Liver (tissue), 8 donors: ENCODE measurements at regions not wholly inside any gene's neighbourhood (a gene's known extent, or its start where the extent isn't known, plus 50 kb on each side); places are given as distances from the start of the nearest gene placed in this dataset.

ENCODE experiments used
- DNase-seq: peaks from one replicate; pipeline ENCODE4 v3.0.0-alpha.2; 2017; ENCODE audit warnings: low spot score
- H3K27ac ChIP-seq, 2 donors: one replicate each; pipeline ENCODE4 v1.7.0; 2013; ENCODE audit warnings: inconsistent platforms in 2 of 2, low read length in 2 of 2, control low read depth in 1 of 2, low read depth in 1 of 2, mild to moderate bottlenecking in 1 of 2
- H3K27me3 ChIP-seq, 4 donors: one replicate each; pipeline versions ENCODE4 v1.6.1 to v1.7.0; 2013; ENCODE audit warnings: low read length in 3 of 4, inconsistent platforms in 1 of 4, mild to moderate bottlenecking in 1 of 4, moderate library complexity in 1 of 4; ENCODE audit not compliant: control insufficient read depth in 4 of 4, insufficient read depth in 4 of 4
- H3K36me3 ChIP-seq, 4 donors: one replicate each; pipeline versions ENCODE4 v1.6.1 to v1.7.0; 2013; ENCODE audit warnings: low read length in 3 of 4, mild to moderate bottlenecking in 3 of 4, low read depth in 1 of 4, moderate library complexity in 1 of 4; ENCODE audit not compliant: control insufficient read depth in 4 of 4, insufficient read depth in 3 of 4
- H3K4me1 ChIP-seq, 4 donors: one replicate each; pipeline versions ENCODE4 v1.6.1 to v1.7.0; 2013; ENCODE audit warnings: low read length in 3 of 4, mild to moderate bottlenecking in 3 of 4, moderate library complexity in 1 of 4; ENCODE audit not compliant: control insufficient read depth in 4 of 4, insufficient read depth in 4 of 4
- H3K4me3 ChIP-seq, 3 donors: one replicate each; pipeline versions ENCODE4 v1.6.1 to v1.7.0; 2013; ENCODE audit warnings: low read length in 3 of 3, control low read depth in 1 of 3, low read depth in 1 of 3, mild to moderate bottlenecking in 1 of 3
- H3K9ac ChIP-seq, 2 donors: one replicate each; pipeline ENCODE4 v1.7.0; 2013; ENCODE audit warnings: low read length in 2 of 2, mild to moderate bottlenecking in 2 of 2, moderate library complexity in 2 of 2, control low read depth in 1 of 2, low read depth in 1 of 2
- H3K9me3 ChIP-seq, 4 donors: one replicate each; pipeline versions ENCODE4 v1.6.1 to v1.7.0; 2013; ENCODE audit warnings: low read length in 3 of 4; ENCODE audit not compliant: control insufficient read depth in 4 of 4
- EGR1 ChIP-seq, 2 donors: IDR thresholded peaks; 2 replicates each; pipeline ENCODE4 v1.6.1; 2016 to 2018; ENCODE audit warnings: antibody characterized with exemption in 2 of 2, low read depth in 2 of 2
- FOXA1 ChIP-seq: IDR thresholded peaks from 2 replicates; pipeline ENCODE4 v1.6.1; 2016; ENCODE audit warnings: antibody characterized with exemption
- FOXA2 ChIP-seq: IDR thresholded peaks from 2 replicates; pipeline ENCODE4 v1.6.1; 2016; ENCODE audit warnings: antibody characterized with exemption
- GABPA ChIP-seq, 2 donors: IDR thresholded peaks in 1 of 2; conservative IDR thresholded peaks in 1 of 2; 2 replicates each; pipeline ENCODE4 v1.6.1; 2016; ENCODE audit warnings: antibody characterized with exemption in 2 of 2, mild to moderate bottlenecking in 1 of 2, moderate library complexity in 1 of 2
- HNF4A ChIP-seq, 2 donors: conservative IDR thresholded peaks; 2 replicates each; pipeline ENCODE4 v1.6.1; 2016; ENCODE audit warnings: antibody characterized with exemption in 2 of 2, mild to moderate bottlenecking in 2 of 2
- HNF4G ChIP-seq: IDR thresholded peaks from 2 replicates; pipeline ENCODE4 v1.6.1; 2016; ENCODE audit warnings: antibody characterized with exemption
- JUND ChIP-seq, 2 donors: IDR thresholded peaks; 2 replicates each; pipeline ENCODE4 v1.6.1; 2016; ENCODE audit warnings: antibody characterized with exemption in 2 of 2
- MAX ChIP-seq: IDR thresholded peaks from 2 replicates; pipeline ENCODE4 v1.6.1; 2016; ENCODE audit warnings: antibody characterized with exemption
- NR2F2 ChIP-seq: IDR thresholded peaks from 2 replicates; pipeline ENCODE4 v1.6.1; 2016; ENCODE audit warnings: antibody characterized with exemption
- RAD21 ChIP-seq, 2 donors: IDR thresholded peaks; 2 replicates each; pipeline ENCODE4 v1.6.1; 2016; ENCODE audit warnings: antibody characterized with exemption in 2 of 2, mild to moderate bottlenecking in 2 of 2
- RXRA ChIP-seq, 2 donors: IDR thresholded peaks; 2 replicates each; pipeline ENCODE4 v1.6.1; 2017 to 2018; ENCODE audit warnings: antibody characterized with exemption in 2 of 2, mild to moderate bottlenecking in 1 of 2
- TAF1 ChIP-seq: conservative IDR thresholded peaks from 2 replicates; pipeline ENCODE4 v1.6.1; 2016; ENCODE audit warnings: antibody characterized with exemption, mild to moderate bottlenecking
- YY1 ChIP-seq: IDR thresholded peaks from 2 replicates; pipeline ENCODE4 v1.6.1; 2016; ENCODE audit warnings: antibody characterized with exemption, mild to moderate bottlenecking
- ZBTB33 ChIP-seq: IDR thresholded peaks from 2 replicates; pipeline ENCODE4 v1.6.1; 2016; ENCODE audit warnings: antibody characterized with exemption
- WGBS: extraction: QIAGEN DNeasy Blood & Tissue Kit; methylation state at CpG from one replicate; pipeline ENCODE4 v1.1.7; 2013; 5-methylcytosine and 5-hydroxymethylcytosine counted together
- TF ChIP-seq, protein P1 (sequence below): fragments of 150-350 bp; IDR thresholded peaks from 2 replicates; pipeline ENCODE4 v1.5.1; 2017; ENCODE audit warnings: improper control_type of control experiment, low read depth, low read length; ENCODE audit not compliant: missing input control
- TF ChIP-seq, protein P2 (sequence below): IDR thresholded peaks from 2 replicates; pipeline ENCODE4 v1.6.1; 2016; ENCODE audit warnings: antibody characterized with exemption, mild to moderate bottlenecking
- donor health status: healthy.
- donor health status: healthy.
- donor health status: healthy.
- donor health status: healthy.
- donor health status: healthy.

GRCh38 chr2:120798567-120799247 lies 63.0 kb downstream of the GLI2 start:
- DNase-seq, result no peak
- TF ChIP-seq GABPA (IDR thresholded peaks at IDR 0.05 in 1 of 2, conservative IDR thresholded peaks at IDR 0.05 in 1 of 2) (no peak), TAF1 (no peak), FOXA1 (no peak), HNF4A (conservative IDR thresholded peaks at IDR 0.05) (no peak), FOXA2 (no peak), HNF4G (no peak), EGR1 (IDR thresholded peaks at IDR 0.05; ENCODE audit: low read depth in 2 of 2) (no peak), RAD21 (IDR thresholded peaks at IDR 0.05) (no peak), YY1 (no peak), ZBTB33 (no peak), MAX (no peak), JUND (IDR thresholded peaks at IDR 0.05) (no peak), NR2F2 (no peak), RXRA (IDR thresholded peaks at IDR 0.05) (no peak)
- TF ChIP-seq, protein P1, sequence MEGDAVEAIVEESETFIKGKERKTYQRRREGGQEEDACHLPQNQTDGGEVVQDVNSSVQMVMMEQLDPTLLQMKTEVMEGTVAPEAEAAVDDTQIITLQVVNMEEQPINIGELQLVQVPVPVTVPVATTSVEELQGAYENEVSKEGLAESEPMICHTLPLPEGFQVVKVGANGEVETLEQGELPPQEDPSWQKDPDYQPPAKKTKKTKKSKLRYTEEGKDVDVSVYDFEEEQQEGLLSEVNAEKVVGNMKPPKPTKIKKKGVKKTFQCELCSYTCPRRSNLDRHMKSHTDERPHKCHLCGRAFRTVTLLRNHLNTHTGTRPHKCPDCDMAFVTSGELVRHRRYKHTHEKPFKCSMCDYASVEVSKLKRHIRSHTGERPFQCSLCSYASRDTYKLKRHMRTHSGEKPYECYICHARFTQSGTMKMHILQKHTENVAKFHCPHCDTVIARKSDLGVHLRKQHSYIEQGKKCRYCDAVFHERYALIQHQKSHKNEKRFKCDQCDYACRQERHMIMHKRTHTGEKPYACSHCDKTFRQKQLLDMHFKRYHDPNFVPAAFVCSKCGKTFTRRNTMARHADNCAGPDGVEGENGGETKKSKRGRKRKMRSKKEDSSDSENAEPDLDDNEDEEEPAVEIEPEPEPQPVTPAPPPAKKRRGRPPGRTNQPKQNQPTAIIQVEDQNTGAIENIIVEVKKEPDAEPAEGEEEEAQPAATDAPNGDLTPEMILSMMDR, result no peak
- TF ChIP-seq, protein P2, sequence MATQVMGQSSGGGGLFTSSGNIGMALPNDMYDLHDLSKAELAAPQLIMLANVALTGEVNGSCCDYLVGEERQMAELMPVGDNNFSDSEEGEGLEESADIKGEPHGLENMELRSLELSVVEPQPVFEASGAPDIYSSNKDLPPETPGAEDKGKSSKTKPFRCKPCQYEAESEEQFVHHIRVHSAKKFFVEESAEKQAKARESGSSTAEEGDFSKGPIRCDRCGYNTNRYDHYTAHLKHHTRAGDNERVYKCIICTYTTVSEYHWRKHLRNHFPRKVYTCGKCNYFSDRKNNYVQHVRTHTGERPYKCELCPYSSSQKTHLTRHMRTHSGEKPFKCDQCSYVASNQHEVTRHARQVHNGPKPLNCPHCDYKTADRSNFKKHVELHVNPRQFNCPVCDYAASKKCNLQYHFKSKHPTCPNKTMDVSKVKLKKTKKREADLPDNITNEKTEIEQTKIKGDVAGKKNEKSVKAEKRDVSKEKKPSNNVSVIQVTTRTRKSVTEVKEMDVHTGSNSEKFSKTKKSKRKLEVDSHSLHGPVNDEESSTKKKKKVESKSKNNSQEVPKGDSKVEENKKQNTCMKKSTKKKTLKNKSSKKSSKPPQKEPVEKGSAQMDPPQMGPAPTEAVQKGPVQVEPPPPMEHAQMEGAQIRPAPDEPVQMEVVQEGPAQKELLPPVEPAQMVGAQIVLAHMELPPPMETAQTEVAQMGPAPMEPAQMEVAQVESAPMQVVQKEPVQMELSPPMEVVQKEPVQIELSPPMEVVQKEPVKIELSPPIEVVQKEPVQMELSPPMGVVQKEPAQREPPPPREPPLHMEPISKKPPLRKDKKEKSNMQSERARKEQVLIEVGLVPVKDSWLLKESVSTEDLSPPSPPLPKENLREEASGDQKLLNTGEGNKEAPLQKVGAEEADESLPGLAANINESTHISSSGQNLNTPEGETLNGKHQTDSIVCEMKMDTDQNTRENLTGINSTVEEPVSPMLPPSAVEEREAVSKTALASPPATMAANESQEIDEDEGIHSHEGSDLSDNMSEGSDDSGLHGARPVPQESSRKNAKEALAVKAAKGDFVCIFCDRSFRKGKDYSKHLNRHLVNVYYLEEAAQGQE, result no peak
- H3K27me3 ChIP-seq, result no peaks in the 10 kb centered on the region
- H3K4me3 ChIP-seq, result no peak overlapping the region
- no peak overlapping the region for H3K27ac ChIP-seq
- H3K9me3 ChIP-seq, result no peaks in the 10 kb centered on the region
- H3K9ac ChIP-seq, result no peak overlapping the region
- no peaks in the 10 kb centered on the region for H3K4me1 ChIP-seq
- H3K36me3 ChIP-seq, result no peaks in the 10 kb centered on the region
- 77% methylated on average over 8 of the region's 8 CpGs for WGBS

- Histone ChIP-seq H3K27me3 (no peaks in the 10 kb centered on the region), H3K9ac (no peak overlapping the region), H3K4me3 (no peak overlapping the region), H3K4me1 (no peaks in the 10 kb centered on the region), H3K36me3 (no peaks in the 10 kb centered on the region), H3K9me3 (no peaks in the 10 kb centered on the region), H3K27ac (no peak overlapping the region)
- 72% methylated on average over 5 of the region's 5 CpGs for WGBS
- TF ChIP-seq FOXA2 (no peak), RAD21 (IDR thresholded peaks at IDR 0.05) (no peak), RXRA (IDR thresholded peaks at IDR 0.05) (no peak), EGR1 (IDR thresholded peaks at IDR 0.05; ENCODE audit: low read depth in 2 of 2) (no peak), MAX (no peak)
- no peak for DNase-seq
Measured at GRCh38 chr2:120802158-120802557, 66.5 kb downstream of the GLI2 start.
